ENCODE measurements at regions not wholly inside any gene's neighbourhood (a gene's known extent, or its start where the extent isn't known, plus 50 kb on each side); places are given as distances from the start of the nearest gene placed in this dataset.
"Not testable (repeated sequence)": the region's sequence is repeated elsewhere in the genome, so short reads cannot be mapped to it uniquely, and the experiment has no call there.

DNA sequence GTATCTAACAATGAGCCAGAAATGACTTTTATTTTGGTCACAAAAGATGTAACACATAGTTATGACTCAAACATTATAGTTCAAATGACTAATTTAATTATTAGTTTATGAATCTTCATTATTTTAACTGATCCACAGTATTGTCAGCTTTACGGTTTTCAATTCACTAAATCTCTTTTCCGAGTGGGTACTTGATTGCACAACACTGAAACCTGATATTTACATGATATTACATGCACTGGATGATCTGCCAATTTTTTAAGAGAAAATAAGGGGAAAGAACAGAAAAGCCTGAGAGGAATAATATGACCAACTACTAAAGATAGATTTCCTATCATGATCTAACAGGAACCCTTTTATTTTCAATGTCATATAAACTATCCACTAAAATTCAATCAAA is 1446.0 kb downstream of the FSTL5 start:
- no peak for ATAC-seq
- DNase-seq = no peak
- intact Hi-C loops (cut with DNase I, micrococcal nuclease) = no loop called here

DNA sequence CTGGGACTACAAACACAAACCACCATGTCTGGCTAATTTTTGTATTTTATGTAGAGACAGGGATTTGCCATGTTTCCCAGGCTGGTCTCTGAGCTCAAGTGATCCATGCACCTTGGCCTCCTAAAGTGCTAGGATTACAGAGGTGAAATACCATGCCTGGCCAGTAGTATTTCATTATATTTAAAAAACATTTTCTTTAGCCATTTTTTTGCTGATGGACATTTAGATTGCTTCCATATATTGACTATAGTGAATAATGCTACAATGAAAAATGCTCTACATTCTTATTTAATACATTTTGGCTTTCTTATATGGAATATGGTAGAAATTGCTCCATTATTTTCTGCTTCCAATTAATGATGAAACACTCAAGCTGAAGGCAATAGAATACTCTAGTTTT is 1439.7 kb downstream of the FSTL5 start:
- no peak for DNase-seq
- no peak for ATAC-seq

GRCh38 chr4:160745126-160745525 is 1418.7 kb downstream of the FSTL5 start:
- no peak for DNase-seq
- intact Hi-C loops (cut with DNase I, micrococcal nuclease) = no loop called here
- ATAC-seq = no peak

More for the DNA sequence above, 1439.7 kb downstream of the FSTL5 start:
- intact Hi-C loops (cut with DNase I, micrococcal nuclease) = no loop called here

GRCh38 chr4:160746585-160746984 is 1417.2 kb downstream of the FSTL5 start:
- ATAC-seq; DNase-seq; intact Hi-C loops (cut with DNase I, micrococcal nuclease): not testable (repeated sequence)

DNA sequence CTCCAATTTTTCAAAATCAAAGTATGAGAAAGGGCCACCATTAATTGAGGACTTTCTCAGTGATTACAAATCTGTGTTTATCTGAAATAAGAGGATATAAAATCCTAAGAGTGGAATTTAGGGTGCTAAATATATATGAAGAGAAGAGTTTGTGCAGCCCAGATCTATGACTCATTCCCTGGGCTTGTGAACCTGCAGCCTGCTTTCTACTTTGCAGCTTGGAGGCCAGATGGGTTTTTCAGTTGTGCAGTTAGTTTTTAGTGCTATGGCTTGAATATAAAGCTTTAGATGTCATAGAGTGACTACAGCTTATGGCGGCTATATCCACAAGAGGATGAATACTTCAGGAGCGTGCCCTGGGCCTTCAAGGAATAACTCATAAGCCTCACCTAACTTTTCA is 1391.1 kb downstream of the FSTL5 start:
- ATAC-seq = no peak
- intact Hi-C loops (cut with DNase I, micrococcal nuclease) = no loop called here
- no peak for DNase-seq

GRCh38 chr4:160795216-160795615 is 1368.6 kb downstream of the FSTL5 start:
- intact Hi-C loops (cut with DNase I, micrococcal nuclease) = no loop called here
- ATAC-seq (no peak), DNase-seq (no peak)

DNA sequence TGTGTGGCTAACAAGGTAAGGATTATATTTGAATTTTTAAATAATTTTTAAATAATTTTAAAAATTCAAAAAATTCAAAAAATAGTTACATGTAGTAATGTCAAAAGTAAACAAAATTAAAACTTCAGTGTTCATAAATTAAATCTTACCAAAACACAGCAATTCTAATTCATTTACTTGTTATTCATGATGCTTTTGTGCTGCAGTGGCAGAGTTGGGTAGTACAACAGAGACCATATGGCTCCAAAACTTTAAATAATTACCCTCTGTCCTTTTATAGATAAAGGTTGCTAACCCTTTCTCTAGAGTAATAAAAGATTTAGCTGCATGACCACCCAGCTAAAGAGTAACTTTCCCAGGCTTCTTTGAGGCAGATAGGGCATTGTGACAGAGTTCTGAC is 1355.6 kb downstream of the FSTL5 start:
- DNase-seq (no peak), ATAC-seq (no peak)
- intact Hi-C loops (cut with DNase I, micrococcal nuclease) = no loop called here

DNA sequence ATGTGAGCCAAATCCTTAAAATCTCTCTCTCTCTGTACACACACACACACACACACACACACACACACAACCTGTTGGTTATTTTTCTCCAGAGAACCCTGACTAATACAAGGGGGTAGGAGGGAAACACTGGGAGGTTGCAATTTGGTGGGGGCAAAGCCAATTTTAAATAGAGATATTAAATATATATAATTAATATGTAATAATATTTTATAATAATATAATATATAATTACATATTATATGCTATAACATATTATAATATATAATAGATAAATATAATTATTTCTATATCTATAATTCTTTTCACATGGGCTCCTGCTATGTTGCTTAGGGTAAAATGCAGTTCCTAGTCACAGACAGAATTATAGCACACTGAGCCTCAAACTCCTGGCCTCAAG is 1354.2 kb downstream of the FSTL5 start:
- ATAC-seq = no peak
- intact Hi-C loops (cut with DNase I, micrococcal nuclease) = no loop called here
- no peak for DNase-seq

DNA sequence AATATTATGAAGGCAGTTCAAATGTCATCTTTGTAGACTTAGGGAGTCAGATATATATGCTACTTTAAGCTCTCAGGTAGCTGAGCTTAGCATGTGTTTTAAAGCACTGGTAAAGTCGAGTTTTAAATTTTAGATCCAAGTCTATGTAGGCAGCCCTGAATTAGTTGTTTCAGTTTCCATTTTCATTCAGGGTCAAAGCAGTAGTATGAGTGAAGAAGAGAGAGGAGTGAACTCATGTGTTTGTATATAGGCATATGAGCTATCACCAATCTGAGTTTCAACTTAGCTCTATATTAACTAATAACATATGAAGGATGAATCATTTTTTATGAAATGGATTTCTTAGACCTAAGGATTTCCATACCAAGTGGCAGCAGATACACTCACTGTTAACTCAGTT is 1353.4 kb downstream of the FSTL5 start:
- no peak for DNase-seq
- no peak for ATAC-seq
- intact Hi-C loops (cut with DNase I, micrococcal nuclease) = no loop called here

- no peak for DNase-seq
- intact Hi-C loops (cut with DNase I, micrococcal nuclease) = no loop called here
- ATAC-seq = no peak
Observed at GRCh38 chr4:160810941-160811340, 1352.9 kb downstream of the FSTL5 start.

- no peak for ATAC-seq
- no peak for DNase-seq
- intact Hi-C loops (cut with DNase I, micrococcal nuclease) = no loop called here
Observed at GRCh38 chr4:160811956-160812355, 1351.8 kb downstream of the FSTL5 start.

DNA sequence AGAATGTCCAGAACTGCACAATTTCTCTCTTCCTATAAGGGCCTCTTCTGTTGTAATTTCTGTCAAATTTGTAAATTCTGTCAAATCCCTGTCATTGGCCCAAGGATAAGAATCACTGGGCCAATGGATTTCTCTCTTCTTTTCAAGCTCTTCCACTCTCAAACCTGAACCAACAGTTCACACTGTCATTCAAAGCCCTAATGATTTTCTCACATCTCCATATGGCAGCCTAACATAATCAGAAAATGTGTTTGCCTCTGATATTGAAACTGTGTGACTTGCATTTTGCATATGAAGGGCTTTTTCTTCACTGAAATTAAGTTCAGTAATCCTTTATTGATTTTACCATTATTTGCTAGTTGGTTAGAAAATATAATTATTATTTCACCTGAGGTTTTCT is 1349.1 kb downstream of the FSTL5 start:
- intact Hi-C loops (cut with DNase I, micrococcal nuclease) = no loop called here
- DNase-seq (no peak), ATAC-seq (no peak)

DNA sequence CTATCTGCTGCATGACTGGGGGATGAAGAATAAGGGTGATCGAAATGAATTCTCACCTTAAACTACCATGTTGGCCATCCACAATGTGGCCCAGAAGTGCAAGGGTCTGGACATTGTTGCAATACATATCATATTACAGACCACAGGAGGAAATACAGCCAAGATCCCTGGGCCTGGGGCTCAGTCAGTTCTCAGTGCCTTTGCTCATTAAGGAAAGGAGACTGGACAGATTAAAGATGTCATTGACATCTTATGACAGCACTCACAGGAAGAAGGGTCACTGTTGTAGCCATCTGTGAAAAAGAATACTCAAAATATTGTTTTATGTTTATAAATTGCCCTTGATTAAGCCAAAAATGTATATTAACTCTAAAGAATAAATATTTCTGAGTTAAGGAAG is 1345.2 kb downstream of the FSTL5 start:
- DNase-seq (no peak), ATAC-seq (no peak)
- intact Hi-C loops (cut with DNase I, micrococcal nuclease) = no loop called here

DNA sequence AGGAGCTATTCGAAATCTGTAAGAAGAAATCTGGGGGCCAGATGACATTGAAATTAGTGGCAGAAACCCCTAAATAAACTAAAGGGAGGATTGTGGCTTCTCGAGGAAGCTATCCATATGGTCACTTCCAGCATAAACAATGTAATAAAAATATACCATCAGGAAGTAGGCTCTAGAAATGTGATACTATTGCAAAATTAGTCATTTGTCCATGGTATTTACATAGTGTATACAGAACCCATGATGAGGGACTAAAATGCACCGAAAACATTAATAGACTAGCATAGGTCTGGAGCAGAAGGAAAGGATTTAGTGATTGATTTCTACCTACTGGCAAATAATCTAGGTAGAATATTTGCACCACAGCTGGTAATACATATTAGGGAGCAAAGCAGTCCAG is 1344.0 kb downstream of the FSTL5 start:
- no peak for DNase-seq
- intact Hi-C loops (cut with DNase I, micrococcal nuclease) = no loop called here
- ATAC-seq = no peak

DNA sequence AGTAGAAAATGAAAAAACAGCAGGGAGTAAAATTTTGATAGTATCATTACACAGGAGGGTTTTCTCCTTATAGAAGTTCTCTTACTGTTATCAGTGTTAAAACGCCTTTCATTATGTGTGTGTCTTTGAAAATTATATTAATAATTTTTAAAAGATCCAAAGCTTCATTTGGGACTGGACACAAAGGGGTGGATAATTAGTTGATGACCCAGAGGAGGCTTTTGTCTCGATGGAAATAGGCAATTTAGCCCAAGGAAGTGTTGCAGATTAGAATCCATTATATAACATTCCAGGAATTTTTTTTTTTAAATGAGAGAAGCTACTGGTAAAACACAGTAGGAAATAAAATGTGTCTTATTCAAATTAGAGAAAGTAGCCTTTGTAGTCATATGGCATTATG is 1339.3 kb downstream of the FSTL5 start:
- DNase-seq (no peak), ATAC-seq (no peak)
- intact Hi-C loops (cut with DNase I, micrococcal nuclease) = no loop called here

GRCh38 chr4:160825644-160826338 is 1338.0 kb downstream of the FSTL5 start:
- ATAC-seq = no peak
- no peak for DNase-seq
- intact Hi-C loops (cut with DNase I, micrococcal nuclease) = no loop called here

- intact Hi-C loops (cut with DNase I, micrococcal nuclease) = no loop called here
- DNase-seq (no peak), ATAC-seq (no peak)
Observed at GRCh38 chr4:160826339-160826679, 1337.5 kb downstream of the FSTL5 start.

DNA sequence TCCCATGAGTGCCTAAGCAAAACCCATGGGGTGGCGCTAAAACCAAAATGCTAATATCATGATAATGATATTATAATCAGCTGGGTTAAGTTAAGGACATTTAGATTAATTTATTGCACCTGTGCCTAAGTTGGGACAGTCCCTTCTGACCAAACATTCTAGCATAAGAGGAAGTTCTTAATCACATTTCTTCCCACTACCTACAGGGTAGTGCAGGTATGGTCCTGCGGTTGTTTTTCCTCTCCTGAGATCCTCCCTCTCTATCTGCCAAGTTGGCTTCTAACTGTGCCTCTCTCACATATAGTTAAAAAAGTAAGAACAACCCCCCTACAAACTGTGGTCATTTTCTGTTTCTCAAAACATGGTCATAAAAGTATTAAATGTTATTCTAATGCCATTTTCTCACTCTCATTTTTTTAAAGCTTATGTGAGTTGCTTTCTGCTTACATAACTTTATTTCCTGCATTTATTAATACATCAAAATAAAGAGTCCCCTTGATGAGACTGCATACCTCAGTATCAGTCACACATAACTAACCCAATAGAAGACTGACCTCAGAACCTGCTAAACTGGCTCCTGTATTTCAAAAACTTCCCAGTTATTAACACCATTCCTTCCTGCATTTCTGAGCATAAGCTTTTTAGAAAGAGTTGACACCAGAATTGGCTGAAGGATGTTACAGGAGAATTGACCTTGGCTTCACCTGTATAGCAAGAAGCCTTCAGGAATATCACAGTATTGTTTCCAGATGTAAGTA is 1332.5 kb downstream of the FSTL5 start:
- ATAC-seq = no peak
- no peak for DNase-seq
- intact Hi-C loops (cut with DNase I, micrococcal nuclease) = no loop called here

DNA sequence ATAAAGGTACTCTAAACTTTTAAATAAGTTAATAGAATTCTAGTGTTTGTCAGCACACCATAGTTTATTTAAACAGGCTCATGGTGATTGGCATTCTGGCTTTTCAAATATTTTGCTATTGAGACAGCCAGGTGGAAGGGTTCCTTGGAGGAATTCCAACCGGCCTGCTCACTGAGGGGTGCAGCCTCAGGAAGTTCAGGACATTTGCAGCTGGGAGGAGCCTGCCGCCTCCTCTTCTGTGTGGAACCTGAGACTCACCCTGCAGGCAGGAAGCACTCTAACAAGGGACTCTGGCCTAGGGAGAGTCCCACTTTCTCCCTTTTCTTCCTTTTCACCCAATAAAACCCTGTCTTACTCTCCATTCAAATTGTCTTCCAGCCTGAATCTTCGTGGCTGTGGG is 1328.0 kb downstream of the FSTL5 start:
- intact Hi-C loops (cut with DNase I, micrococcal nuclease) = no loop called here
- no peak for ATAC-seq
- no peak for DNase-seq

GRCh38 chr4:160836431-160836830 is 1327.4 kb downstream of the FSTL5 start:
- intact Hi-C loops (cut with DNase I, micrococcal nuclease) = no loop called here
- ATAC-seq = no peak
- DNase-seq = no peak

GRCh38 chr4:160846121-160846520 is 1317.7 kb downstream of the FSTL5 start:
- no peak for ATAC-seq
- intact Hi-C loops (cut with DNase I, micrococcal nuclease) = no loop called here
- no peak for DNase-seq
